ENCODE measurements at regions not wholly inside any gene's neighbourhood (a gene's known extent, or its start where the extent isn't known, plus 50 kb on each side); places are given as distances from the start of the nearest gene placed in this dataset.

GRCh38 chr16:63629272-63629671 is 1492.6 kb downstream of the CDH11 start:
- H3K36me3 Mint-ChIP-seq (ENCODE audit: low read depth), result no peaks in the 10 kb centered on the region
- H3K9me3 Mint-ChIP-seq, result peaks cover 11% of the 10 kb centered on the region
- no peaks in the 10 kb centered on the region for H3K4me1 Mint-ChIP-seq
- DNase-seq, result no peak
- no peak overlapping the region for H3K27ac Mint-ChIP-seq
- CTCF ChIA-PET, result no interaction called here
- no peak overlapping the region for H3K4me3 Mint-ChIP-seq
- no peaks in the 10 kb centered on the region for H3K27me3 Mint-ChIP-seq
- POLR2A ChIA-PET, result no interaction called here

GRCh38 chr16:63628812-63629211 is 1493.1 kb downstream of the CDH11 start:
- Mint-ChIP-seq H3K4me3 (no peak overlapping the region), H3K27me3 (no peaks in the 10 kb centered on the region), H3K4me1 (no peaks in the 10 kb centered on the region), H3K36me3 (ENCODE audit: low read depth) (no peaks in the 10 kb centered on the region), H3K9me3 (peaks cover 9% of the 10 kb centered on the region), H3K27ac (no peak overlapping the region)
- CTCF ChIA-PET, result no interaction called here
- POLR2A ChIA-PET, result no interaction called here
- DNase-seq, result no peak

- ChIA-PET POLR2A (no interaction called here), CTCF (no interaction called here)
- Mint-ChIP-seq H3K4me1 (no peaks in the 10 kb centered on the region), H3K4me3 (no peak overlapping the region), H3K27ac (no peak overlapping the region), H3K36me3 (ENCODE audit: low read depth) (no peaks in the 10 kb centered on the region), H3K27me3 (no peaks in the 10 kb centered on the region), H3K9me3 (peaks cover 5% of the 10 kb centered on the region)
- no peak for DNase-seq
These were observed 1496.7 kb downstream of the CDH11 start for GRCh38 chr16:63625126-63625525.

- POLR2A ChIA-PET, result no interaction called here
- H3K36me3 Mint-ChIP-seq (ENCODE audit: low read depth), result no peaks in the 10 kb centered on the region
- CTCF ChIA-PET, result no interaction called here
- H3K4me3 Mint-ChIP-seq, result no peak overlapping the region
- DNase-seq, result no peak
- H3K27me3 Mint-ChIP-seq, result no peaks in the 10 kb centered on the region
- H3K4me1 Mint-ChIP-seq, result no peaks in the 10 kb centered on the region
- H3K27ac Mint-ChIP-seq, result no peak overlapping the region
- H3K9me3 Mint-ChIP-seq, result peaks cover 9% of the 10 kb centered on the region
These were observed 1498.3 kb downstream of the CDH11 start for GRCh38 chr16:63623551-63624039.

- Mint-ChIP-seq H3K9me3 (peaks cover 4% of the 10 kb centered on the region), H3K4me1 (no peaks in the 10 kb centered on the region), H3K27ac (no peak overlapping the region), H3K4me3 (no peak overlapping the region), H3K27me3 (no peaks in the 10 kb centered on the region), H3K36me3 (ENCODE audit: low read depth) (no peaks in the 10 kb centered on the region)
- POLR2A ChIA-PET, result no interaction called here
- CTCF ChIA-PET, result no interaction called here
- DNase-seq, result no peak
These were observed 1502.9 kb downstream of the CDH11 start for GRCh38 chr16:63618896-63619485.

GRCh38 chr16:63617990-63618763 is 1503.7 kb downstream of the CDH11 start:
- DNase-seq, result no peak
- no peaks in the 10 kb centered on the region for H3K27me3 Mint-ChIP-seq
- POLR2A ChIA-PET, result no interaction called here

GRCh38 chr16:63617047-63617989 is 1504.5 kb downstream of the CDH11 start:
- Mint-ChIP-seq H3K36me3 (ENCODE audit: low read depth) (no peaks in the 10 kb centered on the region), H3K27me3 (no peaks in the 10 kb centered on the region), H3K4me3 (no peak overlapping the region), H3K27ac (no peak overlapping the region), H3K4me1 (no peaks in the 10 kb centered on the region), H3K9me3 (peaks cover 10% of the 10 kb centered on the region)
- DNase-seq, result no peak
- ChIA-PET CTCF (no interaction called here), POLR2A (no interaction called here)

More at GRCh38 chr16:63617990-63618763, 1503.7 kb downstream of the CDH11 start:
- no peaks in the 10 kb centered on the region for H3K4me1 Mint-ChIP-seq
- peaks cover 9% of the 10 kb centered on the region for H3K9me3 Mint-ChIP-seq
- CTCF ChIA-PET, result no interaction called here
- no peak overlapping the region for H3K4me3 Mint-ChIP-seq
- no peaks in the 10 kb centered on the region for H3K36me3 Mint-ChIP-seq (ENCODE audit: low read depth)
- no peak overlapping the region for H3K27ac Mint-ChIP-seq

- no peak overlapping the region for H3K4me3 Mint-ChIP-seq
- no peak overlapping the region for H3K27ac Mint-ChIP-seq
- H3K27me3 Mint-ChIP-seq, result no peaks in the 10 kb centered on the region
- no peak for DNase-seq
- H3K36me3 Mint-ChIP-seq (ENCODE audit: low read depth), result no peaks in the 10 kb centered on the region
- ChIA-PET CTCF (no interaction called here), POLR2A (no interaction called here)
- H3K4me1 Mint-ChIP-seq, result no peaks in the 10 kb centered on the region
- H3K9me3 Mint-ChIP-seq, result peaks cover 17% of the 10 kb centered on the region
These were observed 1507.4 kb downstream of the CDH11 start for GRCh38 chr16:63614429-63614828.

- no peak for DNase-seq
- H3K36me3 Mint-ChIP-seq (ENCODE audit: low read depth), result no peaks in the 10 kb centered on the region
- POLR2A ChIA-PET, result interaction anchor here (0.7 kb wide), 1 partner anchor 101 kb away, joined by 3 read pairs; no protein-coding TSS in a partner anchor
These were observed 1508.2 kb downstream of the CDH11 start for GRCh38 chr16:63613701-63614100.

GRCh38 chr16:63612462-63613227 is 1509.2 kb downstream of the CDH11 start:
- Mint-ChIP-seq H3K4me1 (no peaks in the 10 kb centered on the region), H3K9me3 (peaks cover 13% of the 10 kb centered on the region), H3K27ac (no peak overlapping the region), H3K36me3 (ENCODE audit: low read depth) (no peaks in the 10 kb centered on the region), H3K27me3 (no peaks in the 10 kb centered on the region), H3K4me3 (no peak overlapping the region)
- ChIA-PET POLR2A (no interaction called here), CTCF (no interaction called here)
- DNase-seq, result no peak

More at GRCh38 chr16:63613701-63614100, 1508.2 kb downstream of the CDH11 start:
- Mint-ChIP-seq H3K27me3 (no peaks in the 10 kb centered on the region), H3K4me3 (no peak overlapping the region), H3K9me3 (peaks cover 14% of the 10 kb centered on the region), H3K4me1 (no peaks in the 10 kb centered on the region), H3K27ac (no peak overlapping the region)
- CTCF ChIA-PET, result no interaction called here

GRCh38 chr16:63606778-63607177 is 1515.1 kb downstream of the CDH11 start:
- ChIA-PET POLR2A (no interaction called here), CTCF (no interaction called here)
- Mint-ChIP-seq H3K9me3 (peaks cover 7% of the 10 kb centered on the region), H3K4me3 (no peak overlapping the region), H3K27me3 (no peaks in the 10 kb centered on the region), H3K4me1 (no peaks in the 10 kb centered on the region), H3K36me3 (ENCODE audit: low read depth) (no peaks in the 10 kb centered on the region), H3K27ac (no peak overlapping the region)
- no peak for DNase-seq

- CTCF ChIA-PET, result no interaction called here
- POLR2A ChIA-PET, result no interaction called here
- Mint-ChIP-seq H3K4me3 (no peak overlapping the region), H3K27me3 (no peaks in the 10 kb centered on the region), H3K9me3 (no peaks in the 10 kb centered on the region), H3K36me3 (ENCODE audit: low read depth) (no peaks in the 10 kb centered on the region), H3K4me1 (no peaks in the 10 kb centered on the region), H3K27ac (no peak overlapping the region)
- DNase-seq, result no peak
These were observed 1519.5 kb downstream of the CDH11 start for GRCh38 chr16:63602206-63602927.
